ENCODE measurements at regions not wholly inside any gene's neighbourhood (a gene's known extent, or its start where the extent isn't known, plus 50 kb on each side); places are given as distances from the start of the nearest gene placed in this dataset.

DNA sequence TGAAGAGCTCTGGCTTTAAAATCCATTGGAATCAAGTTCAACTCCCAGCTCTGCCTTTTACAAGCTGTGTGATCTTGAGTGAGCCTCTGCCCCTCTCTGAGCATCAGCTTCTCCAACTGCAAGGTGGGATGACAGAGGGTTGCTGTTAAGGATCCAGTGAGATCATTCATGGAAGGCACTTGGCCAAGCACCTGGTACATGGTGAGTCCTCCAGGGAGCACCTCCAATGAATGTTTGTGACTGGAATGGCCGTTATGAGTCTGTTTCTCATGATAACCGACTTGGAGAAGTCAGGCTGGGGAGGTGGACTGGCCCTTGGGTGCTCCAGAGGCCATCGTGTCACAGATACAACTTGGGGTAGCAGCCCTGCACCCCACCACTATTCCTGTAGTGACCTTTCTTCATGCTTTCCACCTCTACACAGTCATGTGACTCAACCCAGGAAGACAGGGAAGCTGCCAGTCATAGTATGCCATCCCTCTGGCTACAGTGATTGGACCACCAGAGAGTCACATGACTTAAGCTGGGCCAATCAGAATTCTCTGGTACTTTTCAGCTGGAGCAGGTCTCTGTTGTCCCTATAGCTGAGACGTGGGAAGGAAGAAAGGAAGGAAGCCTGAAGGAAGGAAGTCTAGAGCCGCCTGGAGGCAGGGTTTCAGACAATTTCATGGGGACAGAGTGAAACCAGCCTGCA is 146.5 kb upstream of the MYL2 start:
- H3K27ac ChIP-seq (ENCODE audit: extremely low read depth, low read depth, low read length), result no peak overlapping the region
- no peaks in the 10 kb centered on the region for H3K36me3 ChIP-seq (ENCODE audit: control insufficient read depth in 2 of 2, insufficient read depth in 1 of 2, low read length in 2 of 2)
- H3K4me3 ChIP-seq (ENCODE audit: low read depth, low read length), result no peak overlapping the region
- 0 out of 2 replicates have a peak, but pooled peaks have one; percentile 10 for TF ChIP-seq SP2 (tag by site-specific recombination; IDR thresholded peaks at IDR 0.05)
- no peak for TF ChIP-seq ZNF37A (tag by site-specific recombination; IDR thresholded peaks at IDR 0.05)
- POLR2A ChIA-PET, result no interaction called here
- H3K9me3 ChIP-seq (ENCODE audit: control insufficient read depth, insufficient read depth, low read depth, low read length), result no peaks in the 10 kb centered on the region
- H3K4me1 ChIP-seq (ENCODE audit: control insufficient read depth, insufficient read depth, low read length), result no peaks in the 10 kb centered on the region
- CTCF ChIA-PET, result interaction anchor here (0.5 kb wide), 1 partner anchor 37 kb away, joined by 3 read pairs; no protein-coding TSS in a partner anchor

DNA sequence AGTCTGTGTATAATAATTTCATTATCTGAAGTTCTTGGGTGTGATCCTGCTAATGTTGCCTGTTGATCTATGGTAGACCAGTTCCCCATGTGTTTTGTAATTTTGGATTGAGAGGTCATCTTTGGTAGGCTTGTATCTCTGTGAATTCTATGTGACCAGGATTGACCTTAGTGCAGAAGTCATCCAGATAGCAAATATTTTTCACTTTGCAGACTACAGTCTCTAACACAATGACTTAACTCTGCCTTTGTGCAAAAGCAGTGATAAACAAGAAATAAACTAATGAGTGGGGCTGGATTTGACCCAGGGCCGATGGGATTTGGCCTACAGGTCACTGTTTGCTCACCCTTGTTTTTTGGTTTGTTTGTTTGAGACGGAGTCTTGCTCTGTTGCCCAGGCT is 144.6 kb upstream of the MYL2 start:
- ChIA-PET CTCF (no interaction called here), POLR2A (no interaction called here)
- Histone ChIP-seq H3K9me3 (ENCODE audit: control insufficient read depth, insufficient read depth, low read depth, low read length) (no peaks in the 10 kb centered on the region), H3K27ac (ENCODE audit: extremely low read depth, low read depth, low read length) (no peak overlapping the region), H3K4me3 (ENCODE audit: low read depth, low read length) (no peak overlapping the region), H3K36me3 (ENCODE audit: control insufficient read depth in 2 of 2, insufficient read depth in 1 of 2, low read length in 2 of 2) (no peaks in the 10 kb centered on the region), H3K4me1 (ENCODE audit: control insufficient read depth, insufficient read depth, low read length) (no peaks in the 10 kb centered on the region)
- TF ChIP-seq, protein P1, sequence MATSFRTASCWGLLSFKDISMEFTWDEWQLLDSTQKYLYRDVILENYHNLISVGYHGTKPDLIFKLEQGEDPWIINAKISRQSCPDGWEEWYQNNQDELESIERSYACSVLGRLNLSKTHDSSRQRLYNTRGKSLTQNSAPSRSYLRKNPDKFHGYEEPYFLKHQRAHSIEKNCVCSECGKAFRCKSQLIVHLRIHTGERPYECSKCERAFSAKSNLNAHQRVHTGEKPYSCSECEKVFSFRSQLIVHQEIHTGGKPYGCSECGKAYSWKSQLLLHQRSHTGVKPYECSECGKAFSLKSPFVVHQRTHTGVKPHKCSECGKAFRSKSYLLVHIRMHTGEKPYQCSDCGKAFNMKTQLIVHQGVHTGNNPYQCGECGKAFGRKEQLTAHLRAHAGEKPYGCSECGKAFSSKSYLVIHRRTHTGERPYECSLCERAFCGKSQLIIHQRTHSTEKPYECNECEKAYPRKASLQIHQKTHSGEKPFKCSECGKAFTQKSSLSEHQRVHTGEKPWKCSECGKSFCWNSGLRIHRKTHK (tag by site-specific recombination; IDR thresholded peaks at IDR 0.05), result no peak
- no peak for TF ChIP-seq BCL11A (tag by site-specific recombination; IDR thresholded peaks at IDR 0.05; ENCODE audit: low read depth)

DNA sequence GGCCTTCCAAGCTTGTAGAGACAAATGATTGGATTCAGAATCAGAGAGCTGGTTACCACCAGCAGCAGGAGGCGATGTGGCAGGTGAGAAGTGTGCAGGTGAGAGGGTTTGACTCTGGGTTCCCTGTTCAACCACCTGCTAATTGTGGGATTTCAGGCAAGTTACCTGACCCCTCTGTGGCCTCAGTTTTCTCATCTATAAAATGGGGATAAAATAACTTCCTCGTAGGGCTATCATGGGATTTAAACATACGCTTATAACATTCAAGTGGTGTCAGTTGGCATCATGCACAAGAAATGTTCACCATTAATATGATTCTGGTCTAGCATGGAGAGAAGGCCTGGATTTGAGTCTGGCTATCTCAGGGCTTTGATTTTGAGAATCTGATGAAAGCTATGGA is 143.8 kb upstream of the MYL2 start:
- H3K27ac ChIP-seq (ENCODE audit: extremely low read depth, low read depth, low read length), result no peak overlapping the region
- POLR2A ChIA-PET, result no interaction called here
- no peaks in the 10 kb centered on the region for H3K9me3 ChIP-seq (ENCODE audit: control insufficient read depth, insufficient read depth, low read depth, low read length)
- TF ChIP-seq GLI2 (tag by site-specific recombination; IDR thresholded peaks at IDR 0.05; ENCODE audit: borderline replicate concordance, low read depth) (no peak), SETDB1 (IDR thresholded peaks at IDR 0.05; ENCODE audit: insufficient read length, low read length) (no peak), ZNF302 (tag by site-specific recombination; IDR thresholded peaks at IDR 0.05; ENCODE audit: low read depth) (no peak), ZNF585B (tag by site-specific recombination; IDR thresholded peaks at IDR 0.05) (no peak), ZNF174 (tag by site-specific recombination; IDR thresholded peaks at IDR 0.05) (no peak), ZXDB (tag by site-specific recombination; IDR thresholded peaks at IDR 0.05) (no peak), ZNF624 (tag by site-specific recombination; IDR thresholded peaks at IDR 0.05) (no peak), ZNF791 (tag by site-specific recombination; IDR thresholded peaks at IDR 0.05) (no peak), ZNF837 (tag by site-specific recombination; IDR thresholded peaks at IDR 0.05) (no peak)
- no peaks in the 10 kb centered on the region for H3K4me1 ChIP-seq (ENCODE audit: control insufficient read depth, insufficient read depth, low read length)
- CTCF ChIA-PET, result no interaction called here
- no peak overlapping the region for H3K4me3 ChIP-seq (ENCODE audit: low read depth, low read length)
- H3K36me3 ChIP-seq (ENCODE audit: control insufficient read depth in 2 of 2, insufficient read depth in 1 of 2, low read length in 2 of 2), result no peaks in the 10 kb centered on the region

DNA sequence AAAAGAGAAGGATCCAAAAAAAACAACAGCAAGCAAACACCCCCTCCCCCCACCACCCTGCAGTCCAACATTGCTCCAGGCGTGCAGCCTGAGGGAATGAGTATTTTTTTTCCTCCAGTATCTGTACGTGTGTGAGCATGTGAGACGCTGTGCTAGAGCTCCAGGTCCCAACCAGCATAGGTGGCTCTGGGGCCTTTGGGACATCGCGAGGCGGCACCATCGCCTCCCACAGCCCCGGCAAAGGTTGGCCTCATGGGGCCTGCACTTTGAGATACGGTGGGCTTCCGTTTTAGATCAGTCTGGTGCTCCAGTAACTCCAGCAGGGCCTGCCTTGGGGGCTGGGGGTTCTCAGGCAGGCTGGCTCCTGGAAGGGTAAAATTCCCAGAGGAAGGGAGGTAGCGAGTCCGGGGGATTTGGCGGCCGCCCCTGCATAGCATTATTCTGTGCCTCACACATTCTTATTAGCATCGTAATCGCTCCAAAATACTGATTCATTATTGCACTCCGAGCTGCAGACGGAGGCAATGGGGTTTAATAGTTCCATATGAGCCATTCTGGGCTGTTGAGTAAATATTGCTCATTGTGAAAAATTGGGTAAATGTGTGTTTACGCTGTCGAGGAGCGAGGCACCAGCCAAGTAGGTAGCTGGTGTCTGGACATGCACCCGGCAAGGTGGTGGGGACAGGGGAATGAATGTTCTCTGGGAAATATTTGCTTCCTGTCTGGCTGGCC is 143.1 kb upstream of the MYL2 start:
- no peak overlapping the region for H3K27ac ChIP-seq (ENCODE audit: extremely low read depth, low read depth, low read length)
- ChIA-PET CTCF (no interaction called here), POLR2A (no interaction called here)
- no peaks in the 10 kb centered on the region for H3K9me3 ChIP-seq (ENCODE audit: control insufficient read depth, insufficient read depth, low read depth, low read length)
- TF ChIP-seq SP2 (tag by site-specific recombination; IDR thresholded peaks at IDR 0.05) (no peak), ZNF350 (tag by site-specific recombination; IDR thresholded peaks at IDR 0.05) (no peak), ZSCAN16 (tag by site-specific recombination; IDR thresholded peaks at IDR 0.05) (no peak), ZNF155 (tag by site-specific recombination; IDR thresholded peaks at IDR 0.05) (no peak), ZNF561 (tag by site-specific recombination; IDR thresholded peaks at IDR 0.05; ENCODE audit: borderline replicate concordance) (no peak), ZNF596 (tag by site-specific recombination; IDR thresholded peaks at IDR 0.05) (no peak), ZNF785 (tag by site-specific recombination; IDR thresholded peaks at IDR 0.05) (no peak), KLF9 (tag by site-specific recombination; IDR thresholded peaks at IDR 0.05; ENCODE audit: low read depth) (no peak), ZNF248 (tag by site-specific recombination; IDR thresholded peaks at IDR 0.05) (no peak), ZFP37 (tag by site-specific recombination; IDR thresholded peaks at IDR 0.05) (no peak), ZNF791 (tag by site-specific recombination; IDR thresholded peaks at IDR 0.05) (no peak)
- TF ChIP-seq, protein P2, sequence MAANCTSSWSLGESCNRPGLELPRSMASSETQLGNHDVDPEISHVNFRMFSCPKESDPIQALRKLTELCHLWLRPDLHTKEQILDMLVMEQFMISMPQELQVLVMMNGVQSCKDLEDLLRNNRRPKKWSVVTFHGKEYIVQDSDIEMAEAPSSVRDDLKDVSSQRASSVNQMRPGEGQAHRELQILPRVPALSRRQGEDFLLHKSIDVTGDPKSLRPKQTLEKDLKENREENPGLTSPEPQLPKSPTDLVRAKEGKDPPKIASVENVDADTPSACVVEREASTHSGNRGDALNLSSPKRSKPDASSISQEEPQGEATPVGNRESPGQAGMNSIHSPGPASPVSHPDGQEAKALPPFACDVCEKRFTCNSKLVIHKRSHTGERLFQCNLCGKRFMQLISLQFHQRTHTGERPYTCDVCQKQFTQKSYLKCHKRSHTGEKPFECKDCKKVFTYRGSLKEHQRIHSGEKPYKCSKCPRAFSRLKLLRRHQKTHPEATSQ (tag by site-specific recombination; IDR thresholded peaks at IDR 0.05), result no peak
- H3K4me1 ChIP-seq (ENCODE audit: control insufficient read depth, insufficient read depth, low read length), result no peaks in the 10 kb centered on the region
- H3K4me3 ChIP-seq (ENCODE audit: low read depth, low read length), result no peak overlapping the region
- H3K36me3 ChIP-seq (ENCODE audit: control insufficient read depth in 2 of 2, insufficient read depth in 1 of 2, low read length in 2 of 2), result no peaks in the 10 kb centered on the region

Data from HEK293 (cell line).